HL-60 (cell line): ENCODE measurements at regions not wholly inside any gene's neighbourhood (a gene's known extent, or its start where the extent isn't known, plus 50 kb on each side); places are given as distances from the start of the nearest gene placed in this dataset.
"Not testable (repeated sequence)": the region's sequence is repeated elsewhere in the genome, so short reads cannot be mapped to it uniquely, and the experiment has no call there.

Experiments
- POLR2AphosphoS5 ChIP-seq: IDR thresholded peaks from 2 replicates; pipeline ENCODE4 v1.6.1; 2012; ENCODE audit warnings: low read depth
- SPI1 ChIP-seq: IDR thresholded peaks from 2 replicates; pipeline ENCODE4 v1.6.1; 2012; ENCODE audit warnings: low read depth, mild to moderate bottlenecking, borderline replicate concordance
- TF ChIP-seq, protein P1 (sequence below): IDR thresholded peaks from one replicate; pipeline ENCODE4 v1.5.1; 2011; ENCODE audit warnings: low read length, control low read depth, inconsistent platforms; ENCODE audit not compliant: insufficient read depth

DNA sequence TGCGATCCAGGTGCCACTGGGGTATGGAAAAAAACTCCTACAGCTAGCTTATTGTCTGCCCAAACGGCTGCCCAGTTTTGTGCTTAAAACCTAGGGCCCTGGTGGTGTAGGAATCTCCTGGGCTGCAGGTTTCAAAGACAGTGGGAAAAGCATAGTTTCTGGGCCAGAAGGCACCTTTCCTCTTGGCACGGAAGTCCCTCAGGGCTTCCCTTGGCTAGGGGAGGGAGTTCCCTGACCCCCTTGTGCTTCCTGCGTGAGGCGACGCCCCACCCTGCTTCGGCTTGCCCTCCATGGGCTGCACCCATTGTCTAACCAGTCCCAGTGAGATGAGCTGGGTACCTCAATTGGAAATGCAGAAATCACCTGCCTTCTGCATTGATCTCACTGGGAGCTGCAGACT lies 135.0 kb downstream of the CXCL12 start:
- TF ChIP-seq, protein P1, sequence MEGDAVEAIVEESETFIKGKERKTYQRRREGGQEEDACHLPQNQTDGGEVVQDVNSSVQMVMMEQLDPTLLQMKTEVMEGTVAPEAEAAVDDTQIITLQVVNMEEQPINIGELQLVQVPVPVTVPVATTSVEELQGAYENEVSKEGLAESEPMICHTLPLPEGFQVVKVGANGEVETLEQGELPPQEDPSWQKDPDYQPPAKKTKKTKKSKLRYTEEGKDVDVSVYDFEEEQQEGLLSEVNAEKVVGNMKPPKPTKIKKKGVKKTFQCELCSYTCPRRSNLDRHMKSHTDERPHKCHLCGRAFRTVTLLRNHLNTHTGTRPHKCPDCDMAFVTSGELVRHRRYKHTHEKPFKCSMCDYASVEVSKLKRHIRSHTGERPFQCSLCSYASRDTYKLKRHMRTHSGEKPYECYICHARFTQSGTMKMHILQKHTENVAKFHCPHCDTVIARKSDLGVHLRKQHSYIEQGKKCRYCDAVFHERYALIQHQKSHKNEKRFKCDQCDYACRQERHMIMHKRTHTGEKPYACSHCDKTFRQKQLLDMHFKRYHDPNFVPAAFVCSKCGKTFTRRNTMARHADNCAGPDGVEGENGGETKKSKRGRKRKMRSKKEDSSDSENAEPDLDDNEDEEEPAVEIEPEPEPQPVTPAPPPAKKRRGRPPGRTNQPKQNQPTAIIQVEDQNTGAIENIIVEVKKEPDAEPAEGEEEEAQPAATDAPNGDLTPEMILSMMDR, result not testable (repeated sequence)
- TF ChIP-seq POLR2AphosphoS5, SPI1: not testable (repeated sequence)
